C4-2B (cell line): ENCODE measurements at regions not wholly inside any gene's neighbourhood (a gene's known extent, or its start where the extent isn't known, plus 50 kb on each side); places are given as distances from the start of the nearest gene placed in this dataset.

Source experiments
- H3K27ac ChIP-seq: fragments of 450-650 bp; 2 replicates; pipeline ENCODE4 v1.5.1; 2017
- ZFX ChIP-seq: fragments of 450-650 bp; IDR thresholded peaks from 2 replicates; pipeline ENCODE4 v1.6.1; 2017
- TF ChIP-seq, protein P1 (sequence below): fragments of 450-650 bp; conservative IDR thresholded peaks from 2 replicates; pipeline ENCODE4 v1.5.1; 2017; ENCODE audit warnings: mild to moderate bottlenecking

DNA sequence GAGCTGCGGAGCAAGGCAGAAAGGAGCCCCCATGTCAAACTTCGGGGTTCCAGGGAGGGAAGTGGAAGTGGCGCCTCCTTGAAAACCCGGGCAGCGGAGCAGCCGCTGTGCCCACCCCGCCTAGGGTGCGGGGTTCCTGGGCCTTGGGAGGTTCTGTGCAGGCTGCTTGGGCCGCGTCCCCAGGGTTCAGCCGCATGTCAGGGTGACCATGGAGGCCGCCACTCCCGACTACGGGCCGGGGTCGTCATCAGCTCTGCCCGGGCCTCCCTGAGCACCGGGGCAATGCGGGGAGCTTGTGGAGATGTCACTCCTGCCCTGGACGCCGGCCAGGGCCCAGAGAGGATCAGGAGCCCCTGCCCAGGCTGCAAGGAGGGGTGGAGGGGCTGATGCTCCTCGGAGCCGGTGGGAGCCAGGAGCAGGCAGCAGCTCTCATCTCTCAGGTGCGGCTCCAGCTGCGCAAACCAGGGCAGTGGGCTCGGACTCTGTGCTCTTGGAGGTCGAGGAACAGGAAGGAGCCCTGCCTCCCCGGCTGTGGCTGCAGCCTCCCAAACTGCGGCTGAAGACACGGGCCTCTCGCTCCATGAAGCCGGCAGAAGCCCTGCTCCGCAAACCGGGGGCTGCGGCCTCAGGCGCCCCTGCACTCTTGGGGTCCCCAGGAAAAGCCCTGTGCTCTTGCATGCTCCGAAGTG is 1286.5 kb downstream of the TMEM121 start:
- H3K27ac ChIP-seq: no peak overlapping the region
- TF ChIP-seq, protein P1, sequence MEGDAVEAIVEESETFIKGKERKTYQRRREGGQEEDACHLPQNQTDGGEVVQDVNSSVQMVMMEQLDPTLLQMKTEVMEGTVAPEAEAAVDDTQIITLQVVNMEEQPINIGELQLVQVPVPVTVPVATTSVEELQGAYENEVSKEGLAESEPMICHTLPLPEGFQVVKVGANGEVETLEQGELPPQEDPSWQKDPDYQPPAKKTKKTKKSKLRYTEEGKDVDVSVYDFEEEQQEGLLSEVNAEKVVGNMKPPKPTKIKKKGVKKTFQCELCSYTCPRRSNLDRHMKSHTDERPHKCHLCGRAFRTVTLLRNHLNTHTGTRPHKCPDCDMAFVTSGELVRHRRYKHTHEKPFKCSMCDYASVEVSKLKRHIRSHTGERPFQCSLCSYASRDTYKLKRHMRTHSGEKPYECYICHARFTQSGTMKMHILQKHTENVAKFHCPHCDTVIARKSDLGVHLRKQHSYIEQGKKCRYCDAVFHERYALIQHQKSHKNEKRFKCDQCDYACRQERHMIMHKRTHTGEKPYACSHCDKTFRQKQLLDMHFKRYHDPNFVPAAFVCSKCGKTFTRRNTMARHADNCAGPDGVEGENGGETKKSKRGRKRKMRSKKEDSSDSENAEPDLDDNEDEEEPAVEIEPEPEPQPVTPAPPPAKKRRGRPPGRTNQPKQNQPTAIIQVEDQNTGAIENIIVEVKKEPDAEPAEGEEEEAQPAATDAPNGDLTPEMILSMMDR: no peak
- TF ChIP-seq ZFX: no peak

DNA sequence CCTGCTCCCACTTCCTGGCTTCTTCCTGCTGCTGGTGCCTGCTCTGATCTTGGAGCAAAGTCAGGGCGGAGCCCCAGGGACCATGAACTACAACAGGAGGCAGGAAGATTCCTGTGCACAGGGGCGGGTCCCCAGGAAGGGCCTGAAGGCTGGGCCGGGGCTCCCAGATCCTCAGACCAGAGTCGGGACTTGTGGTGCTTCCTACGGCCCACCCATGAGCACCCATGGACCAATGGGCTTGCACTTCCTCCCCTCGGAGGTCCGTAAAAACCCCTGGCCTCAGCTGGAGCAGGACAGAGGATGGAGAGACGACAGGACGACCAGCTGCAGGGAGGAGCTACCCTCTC is 1287.1 kb downstream of the TMEM121 start:
- no peak overlapping the region for H3K27ac ChIP-seq
- no peak for TF ChIP-seq ZFX

DNA sequence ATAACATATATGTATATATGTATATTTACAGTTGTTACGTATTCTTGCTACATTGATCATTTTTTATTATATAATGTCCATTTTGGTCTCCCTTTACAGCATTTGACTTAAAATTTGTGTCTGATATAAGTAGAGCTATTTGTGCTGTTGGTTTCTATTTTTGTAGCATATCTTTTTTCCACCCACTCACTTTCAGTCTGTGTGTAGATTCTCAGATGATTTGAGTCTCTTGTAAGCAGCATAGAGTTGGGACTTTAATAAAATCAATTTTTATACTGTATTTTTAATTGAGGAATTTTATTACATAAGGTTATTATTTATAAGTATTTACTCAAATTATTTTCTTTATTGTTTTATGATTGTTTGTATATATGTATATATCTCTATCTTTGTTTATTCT is 1293.7 kb downstream of the TMEM121 start:
- TF ChIP-seq, protein P1: no peak
- no peak for TF ChIP-seq ZFX

DNA sequence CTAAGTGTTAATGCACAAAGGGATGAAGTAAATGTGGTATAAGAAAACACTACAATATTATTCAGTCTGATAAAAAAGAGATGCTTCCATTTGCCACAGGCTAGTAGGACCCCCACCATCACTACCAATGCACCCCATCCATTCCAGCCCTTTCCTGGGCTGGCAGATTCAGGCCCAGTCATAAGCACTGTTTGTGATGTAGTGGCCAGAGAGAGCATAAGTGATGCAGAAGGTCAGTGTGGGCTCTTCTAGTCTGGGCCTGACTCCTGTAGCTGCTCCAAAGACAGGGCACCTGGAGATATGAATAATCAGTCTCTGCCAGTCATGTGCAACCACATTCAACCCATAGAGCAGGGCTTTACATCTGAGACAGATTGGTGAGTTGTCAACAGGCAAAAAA is 1294.7 kb downstream of the TMEM121 start:
- no peak overlapping the region for H3K27ac ChIP-seq
- no peak for TF ChIP-seq ZFX
- TF ChIP-seq, protein P1: no peak

More for the DNA sequence above, 1293.7 kb downstream of the TMEM121 start:
- no peak overlapping the region for H3K27ac ChIP-seq

DNA sequence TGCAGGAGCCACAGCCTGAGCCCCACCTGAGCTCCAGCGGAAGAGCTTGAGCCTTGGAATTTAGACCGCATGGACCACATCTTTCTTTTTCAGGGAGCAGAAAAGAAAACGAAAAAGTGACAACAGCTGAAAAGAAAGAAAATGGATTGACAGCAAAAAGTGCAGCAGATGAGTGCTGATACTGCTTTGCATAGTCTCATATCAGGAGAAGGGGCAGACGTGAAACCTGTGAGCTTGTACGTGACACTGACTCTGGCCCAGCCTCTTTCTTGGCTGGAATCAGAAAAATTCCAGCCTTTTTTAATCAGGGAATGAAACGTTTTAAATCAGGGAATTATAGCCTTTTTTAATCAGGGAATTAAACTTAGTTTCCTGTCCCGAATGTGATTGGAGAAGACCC is 1296.5 kb downstream of the TMEM121 start:
- H3K27ac ChIP-seq: no peak overlapping the region
- TF ChIP-seq, protein P1: no peak
- TF ChIP-seq ZFX: no peak

DNA sequence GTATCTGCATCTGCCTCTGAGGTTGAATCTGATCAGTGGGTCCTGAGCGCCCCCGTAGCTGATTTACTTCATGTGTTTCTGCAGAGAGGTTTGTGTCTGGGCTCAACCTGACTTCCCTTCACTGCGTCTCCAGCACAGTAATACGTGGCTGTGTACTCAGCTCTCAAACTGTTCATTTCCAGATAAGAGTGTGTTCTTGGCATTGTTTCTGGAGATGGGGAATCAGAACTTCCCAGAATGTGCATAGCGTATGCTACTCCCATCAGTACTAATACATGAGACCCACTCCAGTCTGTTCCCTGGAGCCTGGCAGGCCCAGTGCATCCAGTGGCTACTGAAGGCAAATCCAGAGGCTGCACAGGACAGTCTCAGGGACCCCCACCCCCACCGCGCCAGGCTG is 1297.2 kb downstream of the TMEM121 start:
- no peak for TF ChIP-seq ZFX
- TF ChIP-seq, protein P1: no peak
- no peak overlapping the region for H3K27ac ChIP-seq

DNA sequence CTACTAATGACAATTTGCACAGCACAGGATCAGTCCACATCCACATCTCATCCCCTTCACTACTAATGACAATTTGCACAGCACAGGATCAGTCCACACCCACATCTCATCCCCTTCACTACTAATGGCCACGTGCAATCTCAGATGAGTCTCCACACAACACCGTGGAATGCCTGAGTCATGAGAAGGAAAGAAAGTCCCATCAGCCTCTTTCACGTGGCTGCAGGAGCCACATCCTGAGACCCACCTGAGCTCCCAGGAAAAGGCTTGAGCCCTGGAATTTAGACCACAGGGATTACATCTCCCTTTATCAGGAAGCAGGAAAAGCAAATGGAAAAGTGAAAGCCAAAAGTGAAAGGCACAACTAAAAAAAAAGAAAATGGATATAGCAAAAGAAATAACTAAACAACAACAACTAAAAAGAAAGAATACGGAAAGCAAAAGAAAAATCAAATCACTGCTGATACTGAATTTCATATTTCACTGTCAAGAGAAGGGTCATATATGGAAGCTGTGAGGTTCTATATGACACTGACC is 1300.5 kb downstream of the TMEM121 start:
- TF ChIP-seq, protein P1: no peak
- H3K27ac ChIP-seq: no peak overlapping the region

DNA sequence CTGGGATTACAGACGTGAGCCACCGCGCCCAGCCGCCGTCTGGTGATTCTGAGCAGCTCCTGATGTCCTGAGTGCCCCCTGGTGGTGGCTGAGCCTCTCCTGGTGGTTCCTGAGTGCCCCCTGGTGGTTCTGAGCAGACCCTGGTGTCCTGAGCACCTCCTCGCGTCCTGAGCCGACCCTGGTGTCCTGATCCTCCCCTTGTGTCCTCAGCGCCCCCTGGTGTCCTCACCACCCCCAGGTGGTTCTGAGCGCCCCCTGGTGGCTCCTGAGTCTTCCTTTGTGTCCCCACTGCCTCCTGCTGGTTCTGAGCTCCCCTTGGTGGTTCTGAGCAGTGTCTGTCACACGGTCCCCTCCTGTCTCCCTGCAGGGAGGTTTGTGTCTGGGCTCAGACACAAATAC is 1304.9 kb downstream of the TMEM121 start:
- TF ChIP-seq, protein P1: peak; percentile 27
- TF ChIP-seq ZFX: no peak

More for the DNA sequence above, 1304.9 kb downstream of the TMEM121 start:
- no peak overlapping the region for H3K27ac ChIP-seq
